ENCODE measurements at regions not wholly inside any gene's neighbourhood (a gene's known extent, or its start where the extent isn't known, plus 50 kb on each side); places are given as distances from the start of the nearest gene placed in this dataset.

DNA sequence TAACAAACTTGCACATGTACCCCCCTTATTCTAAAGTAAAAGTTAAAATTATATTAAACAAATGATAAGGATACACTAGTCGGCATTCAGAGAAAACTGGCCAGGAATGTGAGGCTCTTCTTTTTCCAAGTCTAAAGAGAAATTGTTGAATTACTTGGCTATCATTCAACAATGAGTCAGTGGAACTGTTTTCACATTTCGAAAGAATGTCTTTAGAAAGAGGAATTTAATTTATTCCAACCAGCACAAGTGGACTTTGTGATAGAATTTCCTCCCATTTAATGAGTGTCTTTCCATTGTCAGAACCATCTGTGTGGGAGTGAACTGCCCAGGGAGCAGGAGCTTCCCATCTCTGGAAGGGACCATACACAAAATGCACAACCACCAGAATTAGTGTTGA lies 792.2 kb downstream of the EPHA4 start:
- no peaks in the 10 kb centered on the region for H3K27me3 ChIP-seq (ENCODE audit: insufficient read depth, low read length, poor library complexity, severe bottlenecking)
- H4K20me1 ChIP-seq (ENCODE audit: insufficient read depth, low read length, poor library complexity, severe bottlenecking): no peaks in the 10 kb centered on the region
- no peak overlapping the region for H3K9ac ChIP-seq (ENCODE audit: low read depth, low read length, poor library complexity, severe bottlenecking)
- H3K36me3 ChIP-seq (ENCODE audit: insufficient read depth, low read length): no peaks in the 10 kb centered on the region
- H3K9me2 ChIP-seq (replicated peaks; ENCODE audit: low read depth, low read length): no peaks in the 10 kb centered on the region
- H3K4me2 ChIP-seq (ENCODE audit: low read depth, low read length, poor library complexity, severe bottlenecking): no peak overlapping the region
- no peaks in the 10 kb centered on the region for H3F3A ChIP-seq (ENCODE audit: low read depth)
- H3K79me2 ChIP-seq (ENCODE audit: insufficient read depth, low read length): no peaks in the 10 kb centered on the region
- no peak overlapping the region for H2AFZ ChIP-seq (ENCODE audit: low read length)
- H3K4me1 ChIP-seq (ENCODE audit: insufficient read depth, low read length, poor library complexity, severe bottlenecking): no peaks in the 10 kb centered on the region
- H3K4me3 ChIP-seq (ENCODE audit: low read length, poor library complexity, severe bottlenecking): no peak overlapping the region
- no peaks in the 10 kb centered on the region; the same call in 1 of the 2 replicates for H3K9me3 ChIP-seq (ENCODE audit: insufficient read depth, low read depth, low read length)
- TF ChIP-seq EZH2phosphoT487 (IDR thresholded peaks at IDR 0.05; ENCODE audit: borderline replicate concordance) (no peak), CTCF (conservative IDR thresholded peaks at IDR 0.05; ENCODE audit: low read length) (no peak)

DNA sequence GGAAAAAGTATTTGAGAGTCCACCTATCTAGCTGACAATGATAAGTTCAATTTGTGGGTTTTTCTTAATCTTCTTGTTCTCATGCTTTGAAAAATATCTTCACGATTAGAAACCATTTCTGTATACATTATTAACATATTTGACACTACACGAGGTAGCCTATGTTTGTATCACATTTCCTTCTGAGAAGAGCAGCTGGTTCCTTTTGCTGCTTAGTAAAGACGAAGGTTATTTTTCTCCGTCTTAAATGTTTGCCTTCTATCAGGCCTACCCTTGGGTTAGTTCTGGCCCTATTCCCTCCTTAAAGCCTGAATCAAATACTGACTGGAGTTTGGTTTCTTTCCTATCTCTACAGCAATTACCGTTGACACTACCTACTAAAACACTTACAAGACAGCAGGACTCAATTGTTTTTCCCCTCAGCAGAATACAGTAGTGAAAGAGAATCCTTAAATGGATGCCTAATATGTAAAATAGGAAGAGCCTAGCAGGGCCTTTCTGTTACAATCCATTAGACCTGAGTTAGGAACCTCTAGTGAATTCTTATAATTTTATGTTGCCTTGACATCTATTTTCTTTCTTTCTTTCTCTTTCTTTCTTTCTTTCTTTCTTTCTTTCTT lies 790.4 kb downstream of the EPHA4 start:
- H3K27me3 ChIP-seq (ENCODE audit: insufficient read depth, low read length, poor library complexity, severe bottlenecking): no peaks in the 10 kb centered on the region
- no peak overlapping the region for H3K9ac ChIP-seq (ENCODE audit: low read depth, low read length, poor library complexity, severe bottlenecking)
- H3F3A ChIP-seq (ENCODE audit: low read depth): no peaks in the 10 kb centered on the region
- no peaks in the 10 kb centered on the region for H4K20me1 ChIP-seq (ENCODE audit: insufficient read depth, low read length, poor library complexity, severe bottlenecking)
- no peak overlapping the region for H3K4me3 ChIP-seq (ENCODE audit: low read length, poor library complexity, severe bottlenecking)
- TF ChIP-seq EZH2phosphoT487 (IDR thresholded peaks at IDR 0.05; ENCODE audit: borderline replicate concordance) (no peak), CTCF (conservative IDR thresholded peaks at IDR 0.05; ENCODE audit: low read length) (no peak)
- no peaks in the 10 kb centered on the region for H3K79me2 ChIP-seq (ENCODE audit: insufficient read depth, low read length)
- no peaks in the 10 kb centered on the region for H3K9me2 ChIP-seq (replicated peaks; ENCODE audit: low read depth, low read length)
- no peaks in the 10 kb centered on the region for H3K4me1 ChIP-seq (ENCODE audit: insufficient read depth, low read length, poor library complexity, severe bottlenecking)
- H3K4me2 ChIP-seq (ENCODE audit: low read depth, low read length, poor library complexity, severe bottlenecking): no peak overlapping the region
- no peak overlapping the region for H2AFZ ChIP-seq (ENCODE audit: low read length)
- H3K9me3 ChIP-seq (ENCODE audit: insufficient read depth, low read depth, low read length): no peaks in the 10 kb centered on the region; the same call in 1 of the 2 replicates
- no peaks in the 10 kb centered on the region for H3K36me3 ChIP-seq (ENCODE audit: insufficient read depth, low read length)

DNA sequence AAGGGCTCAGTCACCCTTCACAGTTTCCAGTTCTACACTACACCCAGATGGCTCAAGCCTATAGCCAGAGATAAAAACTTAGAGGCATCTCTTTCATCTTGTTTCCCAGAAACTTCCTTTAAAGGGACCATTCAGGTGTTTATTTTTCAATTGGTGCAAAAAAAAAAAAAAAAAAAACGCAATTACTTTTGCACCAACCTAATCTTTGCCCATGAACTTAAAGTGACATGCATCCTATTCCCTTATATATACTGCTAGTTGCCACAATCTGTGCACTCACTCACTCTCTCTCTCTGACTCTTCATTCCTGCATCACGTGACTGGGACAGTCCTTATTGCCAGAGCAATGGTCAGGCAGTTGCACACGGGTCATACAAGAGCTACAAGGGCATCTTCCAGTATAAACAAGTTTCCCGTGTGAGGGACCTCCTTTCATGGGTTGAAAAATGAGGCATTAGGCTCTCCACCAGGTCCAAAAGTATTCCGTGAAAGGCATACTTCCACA lies 789.4 kb downstream of the EPHA4 start:
- Histone ChIP-seq H2AFZ (ENCODE audit: low read length) (no peak overlapping the region), H3K4me1 (ENCODE audit: insufficient read depth, low read length, poor library complexity, severe bottlenecking) (no peaks in the 10 kb centered on the region), H3K79me2 (ENCODE audit: insufficient read depth, low read length) (no peaks in the 10 kb centered on the region), H3K9ac (ENCODE audit: low read depth, low read length, poor library complexity, severe bottlenecking) (no peak overlapping the region), H3K36me3 (ENCODE audit: insufficient read depth, low read length) (no peaks in the 10 kb centered on the region), H3K9me3 (ENCODE audit: insufficient read depth, low read depth, low read length) (no peaks in the 10 kb centered on the region), H3K4me2 (ENCODE audit: low read depth, low read length, poor library complexity, severe bottlenecking) (no peak overlapping the region), H3F3A (ENCODE audit: low read depth) (no peaks in the 10 kb centered on the region), H3K4me3 (ENCODE audit: low read length, poor library complexity, severe bottlenecking) (no peak overlapping the region), H3K9me2 (replicated peaks; ENCODE audit: low read depth, low read length) (no peaks in the 10 kb centered on the region), H4K20me1 (ENCODE audit: insufficient read depth, low read length, poor library complexity, severe bottlenecking) (no peaks in the 10 kb centered on the region), H3K27me3 (ENCODE audit: insufficient read depth, low read length, poor library complexity, severe bottlenecking) (no peaks in the 10 kb centered on the region)
- no peak for TF ChIP-seq EZH2phosphoT487 (IDR thresholded peaks at IDR 0.05; ENCODE audit: borderline replicate concordance)
- no peak for TF ChIP-seq CTCF (conservative IDR thresholded peaks at IDR 0.05; ENCODE audit: low read length)

All from Loucy (cell line).